ENCODE measurements at regions not wholly inside any gene's neighbourhood (a gene's known extent, or its start where the extent isn't known, plus 50 kb on each side); places are given as distances from the start of the nearest gene placed in this dataset.
A peak's percentile ranks its signal among the peaks of the same experiment; 100 is the strongest.
"Not testable (repeated sequence)": the region's sequence is repeated elsewhere in the genome, so short reads cannot be mapped to it uniquely, and the experiment has no call there.

GRCh38 chrX:63285375-63285774 lies 65.8 kb downstream of the SPIN4 start:
- DNase-seq (ENCODE audit: low read depth) = no peak

- DNase-seq (ENCODE audit: low read depth) = no peak
Observed at GRCh38 chrX:63284659-63285058, 66.5 kb downstream of the SPIN4 start.

DNA sequence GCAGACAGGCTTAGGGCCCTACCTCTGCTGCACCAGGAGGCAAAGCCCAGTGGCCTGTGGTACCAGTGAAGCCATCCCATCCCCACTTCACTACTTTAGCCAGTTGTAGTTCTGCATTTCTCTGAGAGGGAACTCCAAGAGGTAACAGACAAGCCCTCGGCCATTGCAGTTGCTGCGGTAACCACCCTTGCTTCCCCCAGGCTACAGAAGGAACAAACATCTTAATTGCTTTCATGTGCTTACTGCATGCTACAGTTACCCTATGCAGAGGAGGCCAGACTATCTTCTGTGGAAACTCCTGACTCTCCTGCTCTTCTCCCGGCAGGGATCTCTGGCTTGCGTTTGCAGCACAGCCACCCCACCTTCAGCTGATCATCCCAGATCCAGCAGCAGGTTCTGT lies 67.8 kb downstream of the SPIN4 start:
- no peak for DNase-seq (ENCODE audit: low read depth)

- DNase-seq (ENCODE audit: low read depth) = no peak
Observed at GRCh38 chrX:63282828-63283227, 68.3 kb downstream of the SPIN4 start.

DNA sequence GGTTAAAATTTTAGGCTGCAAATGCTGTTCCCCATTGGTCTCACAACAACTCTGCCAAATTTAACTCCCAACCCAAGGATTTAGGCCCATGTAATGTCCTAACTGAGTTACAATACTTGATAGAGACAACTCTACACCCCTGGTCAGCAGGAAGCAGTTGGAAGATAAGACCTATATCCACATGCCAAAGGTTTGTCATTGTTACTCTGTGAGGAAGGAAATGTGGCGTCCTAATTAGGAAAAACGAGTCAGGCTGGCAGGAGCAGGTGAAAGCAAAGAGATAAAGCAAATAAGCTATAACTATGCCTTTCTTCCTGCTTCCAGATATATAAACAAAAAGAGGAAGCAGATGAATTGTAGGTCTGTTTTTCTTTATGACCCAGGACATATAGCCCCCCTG lies 69.1 kb downstream of the SPIN4 start:
- DNase-seq (ENCODE audit: low read depth) = no peak

- no peak for DNase-seq (ENCODE audit: low read depth)
Observed at GRCh38 chrX:63281465-63281864, 69.7 kb downstream of the SPIN4 start.

DNA sequence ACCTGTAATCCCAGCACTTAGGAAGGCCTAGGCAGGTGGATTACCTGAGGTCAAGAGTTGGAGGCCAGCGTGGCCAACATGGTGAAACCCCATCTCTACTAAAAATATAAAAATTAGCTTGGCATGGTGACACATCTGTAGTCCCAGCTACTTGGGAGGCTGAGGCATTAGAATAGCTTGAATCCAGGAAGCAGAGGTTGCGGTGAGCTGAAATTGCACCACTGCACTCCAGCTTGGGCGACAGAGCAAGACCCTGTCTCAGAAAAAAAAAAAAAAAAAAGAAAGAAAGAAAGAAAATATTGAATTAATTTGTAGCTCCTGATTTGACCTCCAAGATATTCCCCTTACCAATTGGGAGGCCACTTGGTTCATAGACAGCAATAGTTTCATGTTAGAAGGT lies 73.7 kb downstream of the SPIN4 start:
- not testable (repeated sequence) for DNase-seq (ENCODE audit: low read depth)

GRCh38 chrX:63275127-63275526 lies 76.0 kb downstream of the SPIN4 start:
- no peak for DNase-seq (ENCODE audit: low read depth)

DNA sequence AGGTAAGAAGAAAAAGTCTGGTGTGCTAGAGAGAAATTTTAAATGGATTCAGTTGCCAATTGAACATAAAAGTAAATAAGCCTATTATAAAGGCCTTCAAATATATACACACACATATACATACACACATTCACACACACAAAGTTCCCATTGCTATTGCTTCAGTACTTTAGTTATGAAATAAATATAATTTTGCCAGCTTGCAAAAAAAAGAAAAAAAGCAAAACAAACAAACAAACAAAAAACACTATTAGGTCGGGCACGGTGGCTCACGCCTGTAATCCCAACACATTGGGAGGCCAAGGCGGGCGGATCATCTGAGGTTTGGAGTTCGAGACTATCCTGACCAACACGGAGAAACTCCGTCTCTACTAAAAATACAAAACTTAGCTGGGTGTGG lies 80.3 kb downstream of the SPIN4 start:
- DNase-seq (ENCODE audit: low read depth) = no peak

- no peak for DNase-seq (ENCODE audit: low read depth)
Observed at GRCh38 chrX:63258144-63258543, 93.0 kb downstream of the SPIN4 start.

DNA sequence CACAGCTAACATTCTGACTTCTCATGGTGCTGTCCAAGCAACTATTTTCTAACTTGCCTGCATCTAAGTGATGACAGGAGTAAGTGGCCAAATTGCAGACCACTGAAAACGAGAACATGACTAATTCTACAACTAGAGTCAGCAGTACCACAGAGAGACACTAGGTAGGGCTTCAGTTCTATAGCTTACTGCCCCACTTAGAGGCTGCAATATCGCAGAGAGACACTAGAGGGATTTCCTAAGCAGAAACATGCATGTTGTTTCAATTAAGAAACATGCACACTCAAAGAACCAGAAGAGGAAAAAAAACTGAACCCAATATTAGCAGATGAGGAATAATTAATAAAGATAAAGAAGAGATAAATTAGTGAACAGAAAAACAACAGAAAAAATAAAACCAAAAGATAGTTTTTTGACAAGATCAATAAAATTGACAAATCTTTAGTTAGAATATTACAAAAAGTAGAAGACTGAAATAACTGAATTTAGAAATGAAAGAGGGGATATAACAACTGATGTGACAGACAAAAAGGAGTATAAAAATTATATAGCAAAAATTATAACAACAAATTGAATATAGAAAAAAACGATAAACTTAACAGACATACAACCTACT lies 100.8 kb downstream of the SPIN4 start:
- peak; percentile 47 for DNase-seq (ENCODE audit: low read depth)

DNA sequence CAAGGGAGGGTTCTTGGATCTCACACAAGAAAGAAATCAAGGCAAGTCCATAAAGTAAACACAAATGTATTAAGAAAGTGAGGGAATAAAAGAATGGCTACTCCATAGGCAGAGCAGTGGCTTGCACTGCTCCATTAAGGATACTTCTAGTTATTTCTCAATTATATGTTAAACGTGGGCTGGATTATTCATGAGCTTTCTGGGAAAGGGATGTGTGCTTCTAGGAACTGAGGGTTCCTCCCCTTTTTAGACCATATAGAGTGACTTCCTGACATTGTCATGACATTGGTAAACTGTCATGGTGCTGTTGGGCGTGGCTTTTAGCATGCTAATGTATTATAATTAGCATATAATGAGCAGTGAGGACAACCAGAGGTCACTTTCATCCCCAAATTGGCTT lies 108.4 kb downstream of the SPIN4 start:
- not testable (repeated sequence) for DNase-seq (ENCODE audit: low read depth)

DNA sequence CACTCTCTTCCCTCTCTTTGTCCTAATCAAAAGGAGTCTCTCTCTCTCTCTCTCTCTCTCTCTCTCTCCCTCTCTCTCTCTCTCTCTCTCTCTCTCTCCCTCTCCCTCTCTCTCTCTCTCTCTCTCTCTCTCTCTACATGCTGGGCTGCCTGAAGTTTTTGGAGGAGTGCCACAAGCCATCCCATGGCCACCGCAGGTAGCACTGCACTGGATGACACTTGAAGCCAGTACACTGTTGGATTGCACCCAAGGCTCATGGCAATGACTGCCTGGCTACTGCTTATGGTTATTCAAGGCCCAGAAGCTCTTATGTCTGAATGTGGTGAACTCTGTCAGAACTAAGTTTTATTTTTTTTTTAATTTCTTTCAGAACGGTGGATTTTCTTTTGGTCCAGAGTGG lies 115.2 kb downstream of the SPIN4 start:
- not testable (repeated sequence) for DNase-seq (ENCODE audit: low read depth)

- DNase-seq (ENCODE audit: low read depth) = not testable (repeated sequence)
Observed at GRCh38 chrX:63233013-63233412, 118.1 kb downstream of the SPIN4 start.

- not testable (repeated sequence) for DNase-seq (ENCODE audit: low read depth)
Observed at GRCh38 chrX:63218202-63218601, 132.9 kb downstream of the SPIN4 start.

- DNase-seq (ENCODE audit: low read depth) = not testable (repeated sequence)
Observed at GRCh38 chrX:63217549-63217948, 133.6 kb downstream of the SPIN4 start.

DNA sequence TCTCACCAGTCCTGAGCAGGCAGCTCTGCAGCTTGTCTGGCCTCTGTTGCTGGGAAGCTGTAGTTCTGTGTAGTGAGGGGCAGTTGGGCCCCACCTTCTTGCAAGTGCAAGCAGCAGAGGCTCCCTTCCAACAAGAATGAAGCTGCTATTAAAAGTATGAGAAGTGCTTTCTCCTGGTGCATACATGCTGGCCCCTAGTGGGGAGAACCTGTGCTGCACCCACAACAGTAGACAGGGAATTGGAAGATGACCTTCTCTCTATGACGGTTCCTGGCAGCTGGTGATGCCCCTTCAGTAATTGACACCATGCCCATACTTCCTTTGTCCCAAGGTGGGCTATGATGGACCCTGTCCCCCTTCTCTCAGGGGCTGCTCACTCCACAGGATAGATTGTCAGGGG lies 141.5 kb downstream of the SPIN4 start:
- not testable (repeated sequence) for DNase-seq (ENCODE audit: low read depth)

- not testable (repeated sequence) for DNase-seq (ENCODE audit: low read depth)
Observed at GRCh38 chrX:63209128-63209527, 142.0 kb downstream of the SPIN4 start.

DNA sequence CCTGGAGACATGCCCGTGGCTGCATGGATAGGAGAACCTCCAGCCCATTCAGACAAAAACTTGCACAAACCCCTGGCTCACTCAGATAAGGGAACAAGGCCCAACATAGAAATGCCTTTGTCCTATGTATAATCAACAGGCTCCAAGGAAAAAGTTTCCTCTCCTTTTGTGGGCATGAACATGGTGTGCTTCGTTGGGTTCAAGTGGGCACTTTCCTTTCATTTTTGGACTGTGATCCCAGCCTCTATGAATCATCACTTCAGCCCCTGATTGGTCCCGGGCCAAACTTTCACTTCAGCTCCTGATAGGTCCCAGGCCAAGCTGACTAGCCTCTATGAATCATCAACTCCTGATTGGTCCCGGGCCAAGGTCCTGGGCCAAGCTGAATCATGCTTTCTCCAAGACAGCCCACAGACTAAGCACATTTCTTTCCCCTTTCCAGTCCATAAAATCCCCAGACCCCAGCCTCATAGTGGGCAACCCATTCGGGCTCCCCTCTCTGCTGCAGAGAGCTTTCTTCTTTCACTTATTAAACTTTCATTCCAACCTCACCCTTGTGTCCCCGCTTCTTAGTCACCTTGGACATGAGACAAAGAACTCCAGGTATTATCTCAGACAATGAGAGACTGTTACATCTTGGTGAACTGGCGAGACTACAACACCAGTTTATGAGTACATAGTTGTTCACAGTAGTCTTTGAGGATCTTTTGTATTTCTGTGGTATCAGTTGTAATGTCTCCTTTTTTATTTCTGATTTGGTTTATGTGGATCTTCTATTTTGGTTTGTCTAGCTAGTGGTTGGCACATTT lies 146.7 kb downstream of the SPIN4 start:
- not testable (repeated sequence) for DNase-seq (ENCODE audit: low read depth)

GRCh38 chrX:63201987-63202386 lies 149.1 kb downstream of the SPIN4 start:
- DNase-seq (ENCODE audit: low read depth) = not testable (repeated sequence)

GRCh38 chrX:63198693-63199092 lies 152.4 kb downstream of the SPIN4 start:
- DNase-seq (ENCODE audit: low read depth) = not testable (repeated sequence)

GRCh38 chrX:63192366-63193041 lies 158.6 kb downstream of the SPIN4 start:
- DNase-seq (ENCODE audit: low read depth) = not testable (repeated sequence)

DNA sequence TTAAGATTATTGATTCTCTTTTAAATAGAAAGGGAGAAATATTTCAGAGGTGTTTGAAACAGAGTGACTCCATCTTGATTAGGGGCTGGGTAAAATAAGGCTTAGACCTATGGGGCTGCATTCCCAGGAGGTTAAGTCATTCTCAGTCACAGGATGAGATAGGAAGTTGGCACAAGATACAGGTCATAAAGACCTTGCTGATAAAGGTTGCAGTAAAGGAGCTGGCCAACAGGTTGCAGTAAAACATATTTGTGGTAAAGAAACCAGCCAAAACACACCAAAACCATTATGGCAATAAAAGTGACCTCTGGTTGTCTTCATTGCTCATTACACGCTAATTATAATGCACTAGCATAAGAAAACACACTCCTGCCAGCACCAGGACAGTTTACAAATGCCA lies 165.0 kb downstream of the SPIN4 start:
- no peak for DNase-seq (ENCODE audit: low read depth)

Measured in CMK (cell line).